ENCODE measurements at regions not wholly inside any gene's neighbourhood (a gene's known extent, or its start where the extent isn't known, plus 50 kb on each side); places are given as distances from the start of the nearest gene placed in this dataset.
"Not testable (repeated sequence)": the region's sequence is repeated elsewhere in the genome, so short reads cannot be mapped to it uniquely, and the experiment has no call there.

GRCh38 chr2:224650815-224651439 lies 65.2 kb downstream of the CCDC195 start:
- CTCF ChIA-PET: interaction anchor here (0.7 to 2.0 kb wide), 10 partner anchors 9 to 293 kb away, joined by 3 to 6 read pairs (median 4); no protein-coding TSS in a partner anchor
- POLR2A ChIA-PET: no interaction called here

GRCh38 chr2:224647684-224648083 lies 62.5 kb upstream of the CUL3 start:
- POLR2A ChIA-PET: not testable (repeated sequence)
- CTCF ChIA-PET: interaction anchor here (0.7 to 1.0 kb wide), 3 partner anchors 41 to 654 kb away, joined by 3 to 4 read pairs (median 3); no protein-coding TSS in a partner anchor

- ChIA-PET POLR2A (no interaction called here), CTCF (interaction anchor here (1.0 to 1.6 kb wide), 3 partner anchors 12 to 277 kb away, joined by 3 to 4 read pairs (median 4); no protein-coding TSS in a partner anchor)
Observed at GRCh38 chr2:224646242-224646846, 61.2 kb upstream of the CUL3 start.

GRCh38 chr2:224645722-224646121 lies 60.6 kb upstream of the CUL3 start:
- ChIA-PET POLR2A (no interaction called here), CTCF (interaction anchor here (1.6 kb wide), 1 partner anchor 12 kb away, joined by 4 read pairs; no protein-coding TSS in a partner anchor)

- POLR2A ChIA-PET: no interaction called here
Observed at GRCh38 chr2:224640679-224641078, 55.5 kb upstream of the CUL3 start.

GRCh38 chr2:224638301-224638823 lies 53.2 kb upstream of the CUL3 start:
- CTCF ChIA-PET: no interaction called here
- POLR2A ChIA-PET: no interaction called here

More at GRCh38 chr2:224640679-224641078, 55.5 kb upstream of the CUL3 start:
- CTCF ChIA-PET: no interaction called here

All from activated CD8-positive, alpha-beta memory T cell treated with anti-CD3 and anti-CD28 coated beads for 36 hours (primary cell).